HTR-8/SVneo (cell line): ENCODE measurements at regions not wholly inside any gene's neighbourhood (a gene's known extent, or its start where the extent isn't known, plus 50 kb on each side); places are given as distances from the start of the nearest gene placed in this dataset.
"Not testable (repeated sequence)": the region's sequence is repeated elsewhere in the genome, so short reads cannot be mapped to it uniquely, and the experiment has no call there.

Source experiments
- DNase-seq: peaks from one replicate; pipeline ENCODE4 v3.0.0; 2011; ENCODE audit warnings: low spot score, mixed read lengths; ENCODE audit not compliant: insufficient read length
- FAIRE-seq: peaks from 2 replicates; lab custom pipeline; 2011; peaks lifted over from hg19 to GRCh38; lab: Jason Lieb, UNC

GRCh38 chr2:236367506-236368289 is 103.5 kb upstream of the ASB18 start:
- DNase-seq (no peak), FAIRE-seq (no peak)

DNA sequence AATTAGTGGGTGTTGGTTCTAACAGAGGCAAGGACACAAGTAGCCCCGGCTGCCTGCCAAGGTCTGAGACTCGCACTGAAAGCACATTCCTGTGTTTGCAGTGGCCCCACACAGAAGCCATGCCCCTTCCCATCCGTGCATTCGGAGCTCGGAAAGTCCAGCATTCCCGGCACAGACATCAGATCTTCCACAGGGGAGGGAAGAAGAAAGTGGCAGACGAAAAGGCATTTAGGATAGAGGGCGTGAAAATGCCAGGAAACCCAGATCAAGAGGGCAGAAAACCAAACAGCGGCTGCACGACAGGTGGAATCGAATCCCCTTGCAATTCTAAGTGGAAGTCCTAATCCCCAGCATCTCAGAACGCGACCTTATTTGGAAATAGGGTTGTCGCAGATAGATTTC is 105.5 kb upstream of the ASB18 start:
- DNase-seq (no peak), FAIRE-seq (no peak)

DNA sequence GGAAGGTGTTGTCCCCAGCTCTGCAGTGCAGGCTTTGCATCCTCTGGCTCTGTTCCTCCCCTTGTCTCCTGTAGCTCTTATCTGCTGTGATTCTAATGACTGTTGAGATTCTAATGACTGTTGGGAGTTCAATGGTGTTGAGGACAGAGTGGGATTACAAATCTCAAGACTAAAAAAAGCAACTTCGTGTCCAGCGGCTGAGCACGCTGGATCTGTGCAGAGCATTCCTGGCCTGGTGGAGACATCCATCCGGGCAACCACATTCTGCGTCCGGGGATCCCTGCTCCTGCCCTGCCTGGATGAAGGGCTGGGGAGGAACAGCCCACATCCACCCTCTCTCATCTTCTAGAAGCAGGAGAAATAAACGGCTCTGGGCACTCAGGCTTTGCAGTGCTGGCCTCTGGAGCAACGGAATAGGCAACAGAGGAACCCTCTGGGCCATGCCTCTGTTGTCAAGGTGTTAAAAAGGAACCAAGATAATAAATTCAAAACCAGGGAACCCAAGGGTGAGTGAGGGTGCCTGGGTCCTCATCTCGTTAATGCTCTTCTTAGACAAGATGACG is 106.7 kb upstream of the ASB18 start:
- DNase-seq = no peak
- FAIRE-seq = no peak

DNA sequence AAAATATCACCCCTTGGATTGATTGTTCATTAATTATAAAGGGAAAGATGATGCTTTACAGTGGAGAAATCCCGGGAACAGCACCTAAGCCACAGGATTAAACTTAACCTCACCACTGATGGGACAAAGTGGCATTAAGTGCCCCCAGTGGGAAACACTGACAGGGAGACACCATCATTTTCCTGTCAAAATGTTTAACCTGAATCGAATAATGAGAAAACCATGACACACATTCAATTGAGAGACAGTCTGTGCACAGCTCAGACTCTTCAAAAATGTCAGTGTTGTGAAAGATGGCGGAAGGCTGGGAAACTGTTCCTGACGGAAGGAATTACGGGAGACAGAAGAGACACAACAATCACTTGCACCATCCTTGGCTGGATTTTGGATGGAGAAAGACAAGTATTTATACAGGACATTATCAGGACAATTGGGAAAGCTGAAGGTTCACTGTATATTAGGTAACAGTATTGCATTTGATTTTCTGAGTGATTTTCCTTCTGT is 111.8 kb upstream of the ASB18 start:
- DNase-seq (no peak), FAIRE-seq (no peak)

- FAIRE-seq (no peak), DNase-seq (no peak)
Observed at GRCh38 chr2:236376566-236377244, 112.5 kb upstream of the ASB18 start.

DNA sequence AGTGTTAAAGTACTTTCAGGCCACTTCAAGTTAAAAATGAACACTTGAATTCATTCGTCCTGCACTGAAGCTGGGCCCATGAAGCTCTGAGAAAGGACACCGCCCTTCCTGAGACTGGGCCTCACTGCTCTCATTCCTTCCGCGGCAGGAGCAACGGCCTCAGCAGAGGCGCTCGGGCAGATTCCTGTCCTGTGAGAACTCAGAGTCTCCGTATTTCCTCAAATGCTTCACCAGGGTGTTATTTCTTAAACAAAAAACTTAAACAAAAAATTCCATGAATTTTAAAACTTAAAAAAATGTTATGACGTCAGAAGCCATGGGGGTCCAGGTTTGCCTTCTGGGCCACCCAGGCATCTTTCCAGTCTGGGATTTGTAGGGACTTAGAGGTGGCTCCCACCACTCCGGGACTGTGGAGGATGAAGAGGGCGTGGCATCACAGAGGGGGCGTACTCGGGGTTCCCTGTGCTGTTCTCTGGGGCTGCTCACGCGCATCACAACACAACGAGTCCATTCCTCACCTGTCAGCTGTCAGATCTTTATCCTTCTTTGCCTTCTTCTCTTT is 115.9 kb upstream of the ASB18 start:
- no peak for FAIRE-seq
- no peak for DNase-seq

- not testable (repeated sequence) for DNase-seq, FAIRE-seq
Observed at GRCh38 chr2:236381253-236381652, 117.0 kb upstream of the ASB18 start.

DNA sequence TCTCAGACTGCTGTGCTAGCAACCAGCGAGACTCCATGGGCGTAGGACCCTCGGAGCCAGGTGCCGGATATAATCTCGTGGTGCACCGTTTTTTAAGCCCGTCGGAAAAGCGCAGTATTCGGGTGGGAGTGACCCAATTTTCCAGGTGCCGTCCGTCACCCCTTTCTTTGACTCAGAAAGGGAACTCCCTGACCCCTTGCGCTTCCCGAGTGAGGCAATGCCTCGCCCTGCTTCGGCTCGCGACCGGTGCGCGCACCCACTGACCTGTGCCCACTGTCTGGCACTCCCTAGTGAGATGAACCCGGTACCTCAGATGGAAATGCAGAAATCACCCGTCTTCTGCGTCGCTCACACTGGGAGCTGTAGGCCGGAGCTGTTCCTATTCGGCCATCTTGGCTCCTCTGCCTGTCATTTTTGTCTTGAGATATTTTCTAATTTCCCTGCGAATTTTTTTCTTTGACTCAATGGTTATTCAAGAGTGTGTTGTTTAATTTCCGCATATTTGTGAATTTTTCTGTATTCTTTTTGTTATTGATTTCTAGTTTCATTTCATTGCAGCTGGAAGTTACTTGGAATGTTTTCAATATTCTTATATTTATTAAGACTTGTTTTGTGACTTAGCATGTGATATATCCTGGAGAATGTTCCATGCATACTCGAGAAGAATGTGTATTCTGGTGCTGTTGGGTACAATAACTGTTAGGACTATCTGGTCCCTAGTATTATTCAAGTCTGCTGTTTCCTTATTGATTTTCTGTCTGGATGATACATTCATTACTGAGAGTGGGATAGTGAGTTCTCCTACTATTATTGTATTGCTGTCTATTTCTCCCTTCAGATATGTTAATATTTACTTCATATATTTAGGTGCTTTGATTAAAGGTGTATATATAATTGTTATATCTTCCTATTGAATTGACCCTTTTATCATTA is 125.3 kb upstream of the ASB18 start:
- not testable (repeated sequence) for FAIRE-seq, DNase-seq

DNA sequence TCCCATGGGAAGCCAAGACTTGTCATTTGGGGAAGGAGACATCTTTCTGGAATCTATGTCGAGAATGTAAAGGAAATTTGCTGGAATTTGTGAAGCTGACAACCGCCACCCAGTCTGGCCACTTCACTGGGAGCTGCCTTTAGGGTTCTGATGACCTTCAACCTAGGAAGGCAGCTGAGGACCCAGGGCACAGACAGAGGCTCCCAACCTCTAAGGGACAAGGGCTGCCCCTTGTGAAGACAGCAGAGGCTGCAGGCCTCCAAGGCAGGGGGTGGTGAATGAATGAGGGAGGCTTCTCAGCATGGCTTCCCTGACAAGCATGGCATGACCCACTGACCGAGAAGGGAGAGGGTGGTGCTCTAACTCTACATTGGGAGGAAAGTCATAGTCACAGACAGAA is 128.9 kb upstream of the ASB18 start:
- FAIRE-seq (no peak), DNase-seq (no peak)

DNA sequence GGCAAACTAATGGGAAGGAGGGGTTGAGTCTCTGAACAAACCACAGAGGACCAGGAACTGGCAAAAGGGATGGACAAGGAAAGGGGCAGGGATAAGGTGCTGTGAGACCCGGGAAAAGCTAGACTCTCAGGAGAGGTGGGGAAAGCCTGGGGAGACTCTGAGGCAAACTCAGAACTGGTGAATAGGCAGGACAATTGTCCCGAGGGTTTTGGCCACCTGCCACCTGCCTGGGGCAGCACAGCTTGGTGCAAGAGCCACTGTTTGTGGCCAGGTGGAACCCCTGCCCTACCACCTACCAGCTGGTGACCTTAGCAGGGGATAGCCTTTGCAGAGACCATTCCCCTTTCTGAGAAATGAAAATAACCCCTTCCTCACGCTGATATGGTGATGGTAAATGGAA is 129.4 kb upstream of the ASB18 start:
- FAIRE-seq (no peak), DNase-seq (no peak)

GRCh38 chr2:236394571-236394970 is 130.4 kb upstream of the ASB18 start:
- DNase-seq = no peak
- no peak for FAIRE-seq

- FAIRE-seq = no peak
Observed at GRCh38 chr2:236395067-236395466, 130.9 kb upstream of the ASB18 start.

GRCh38 chr2:236396818-236397350 is 132.7 kb upstream of the ASB18 start:
- DNase-seq = no peak
- FAIRE-seq = no peak

More at GRCh38 chr2:236395067-236395466, 130.9 kb upstream of the ASB18 start:
- no peak for DNase-seq

- no peak for DNase-seq
- no peak for FAIRE-seq
Observed at GRCh38 chr2:236397681-236398080, 133.5 kb upstream of the ASB18 start.

- DNase-seq (no peak), FAIRE-seq (no peak)
Observed at GRCh38 chr2:236399409-236399808, 135.2 kb upstream of the ASB18 start.

DNA sequence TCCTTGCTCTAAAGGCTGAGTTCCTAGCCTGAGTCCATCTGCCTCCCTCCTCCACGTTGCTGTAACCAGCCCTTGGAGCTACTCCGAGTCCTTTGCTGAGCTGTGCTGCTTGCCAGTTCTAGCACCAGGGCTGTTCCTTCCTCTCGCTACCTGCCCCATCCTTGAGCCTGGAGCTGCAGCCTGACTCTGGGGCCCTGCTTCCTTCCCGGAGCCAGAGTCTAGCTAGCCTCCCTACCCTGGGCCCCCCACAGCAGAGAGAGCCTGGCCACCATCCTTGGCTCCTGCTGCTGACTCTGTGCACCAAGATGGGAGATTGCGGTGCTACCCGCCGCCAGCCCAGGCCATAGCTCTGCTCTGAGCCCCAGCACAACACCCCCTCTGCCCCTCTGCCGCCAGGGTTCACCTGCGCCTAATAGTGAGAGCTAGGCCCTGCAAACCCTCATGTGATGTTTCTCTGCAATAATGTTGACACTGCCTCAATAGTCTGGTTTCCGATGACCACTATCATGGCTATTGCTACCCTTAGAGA is 135.9 kb upstream of the ASB18 start:
- no peak for FAIRE-seq
- DNase-seq = no peak

DNA sequence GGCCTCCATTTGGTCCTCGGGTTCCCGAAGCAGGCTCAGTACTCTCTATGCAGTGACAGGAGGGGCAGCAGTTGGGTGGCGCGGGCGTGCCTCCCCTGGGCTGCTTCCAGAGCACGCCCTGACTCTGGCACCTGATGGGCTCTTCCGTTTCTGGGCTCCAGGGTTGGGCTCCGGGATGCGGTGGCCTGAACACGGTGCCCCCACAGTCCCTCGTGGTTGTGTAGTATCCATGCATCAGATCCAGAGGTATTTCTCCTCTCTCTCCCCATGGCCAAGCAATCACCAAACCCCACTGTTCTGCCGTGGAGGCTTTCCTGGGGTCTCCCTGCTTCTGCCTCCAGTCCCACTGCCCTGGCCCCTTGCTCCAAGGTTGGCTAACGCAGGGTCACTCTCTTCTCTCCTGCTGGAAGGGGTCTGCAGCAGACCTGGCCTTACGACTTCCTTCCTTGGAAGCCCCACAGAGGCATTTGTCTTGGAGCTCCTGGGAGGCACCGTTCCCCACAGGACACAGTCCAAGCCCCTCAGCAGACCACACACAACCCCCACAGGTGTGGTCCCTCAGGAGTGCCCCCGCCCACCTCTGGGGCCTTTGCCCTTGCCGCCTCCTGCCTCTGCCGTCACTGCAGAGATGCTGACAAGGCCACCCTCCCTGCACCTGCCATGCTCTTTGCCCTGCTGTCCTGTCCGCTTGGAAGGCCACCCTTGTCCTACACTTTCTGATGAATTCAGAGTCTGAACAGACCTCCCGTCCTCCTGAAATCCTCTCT is 136.6 kb upstream of the ASB18 start:
- FAIRE-seq (no peak), DNase-seq (no peak)

DNA sequence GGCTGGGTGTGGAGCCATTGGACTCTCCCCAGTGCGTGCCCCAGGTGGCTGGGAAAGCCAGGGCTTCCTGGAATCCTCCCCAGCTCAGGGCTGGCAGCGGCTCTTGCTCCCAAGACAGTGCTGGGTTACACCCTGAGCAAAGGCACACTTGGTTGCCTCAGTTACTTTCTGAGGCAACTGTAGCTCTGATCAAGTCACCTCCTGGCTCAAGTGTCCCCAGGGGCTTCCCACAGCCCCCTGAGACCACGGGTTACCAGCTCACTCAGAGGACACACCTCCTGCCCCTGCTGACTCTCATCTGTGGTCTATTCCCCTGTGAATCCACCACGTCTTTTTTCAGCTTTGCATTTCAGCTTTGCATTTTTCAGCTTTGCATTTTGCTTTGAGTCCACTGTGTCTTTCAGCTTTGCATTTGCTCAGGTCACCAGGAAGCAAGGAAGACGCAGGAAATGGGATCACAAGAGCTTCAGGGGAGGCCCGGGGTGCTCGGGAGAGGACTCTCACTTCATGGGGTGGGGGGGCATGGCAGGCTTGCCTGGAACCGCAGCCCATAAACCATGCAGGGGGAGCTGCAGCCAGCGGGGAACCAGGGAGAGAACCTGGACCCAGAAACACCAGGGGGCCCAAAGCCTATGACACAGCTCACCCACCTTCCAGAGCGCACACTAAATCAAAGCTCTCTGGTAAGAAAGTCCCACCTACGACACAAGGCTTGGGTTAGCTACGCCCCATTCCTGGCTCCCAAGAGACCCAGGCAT is 138.0 kb upstream of the ASB18 start:
- DNase-seq (no peak), FAIRE-seq (no peak)
